HG03442 (cell line): ENCODE measurements at regions not wholly inside any gene's neighbourhood (a gene's known extent, or its start where the extent isn't known, plus 50 kb on each side); places are given as distances from the start of the nearest gene placed in this dataset.
"Not testable (repeated sequence)": the region's sequence is repeated elsewhere in the genome, so short reads cannot be mapped to it uniquely, and the experiment has no call there.

Experiments used
- ATAC-seq: cut with Tn5 transposase; IDR thresholded peaks from one replicate; pipeline ENCODE4 v1.9.1; 2021; ENCODE audit warnings: mild to moderate bottlenecking, moderate library complexity; ENCODE audit not compliant: unreplicated experiment

DNA sequence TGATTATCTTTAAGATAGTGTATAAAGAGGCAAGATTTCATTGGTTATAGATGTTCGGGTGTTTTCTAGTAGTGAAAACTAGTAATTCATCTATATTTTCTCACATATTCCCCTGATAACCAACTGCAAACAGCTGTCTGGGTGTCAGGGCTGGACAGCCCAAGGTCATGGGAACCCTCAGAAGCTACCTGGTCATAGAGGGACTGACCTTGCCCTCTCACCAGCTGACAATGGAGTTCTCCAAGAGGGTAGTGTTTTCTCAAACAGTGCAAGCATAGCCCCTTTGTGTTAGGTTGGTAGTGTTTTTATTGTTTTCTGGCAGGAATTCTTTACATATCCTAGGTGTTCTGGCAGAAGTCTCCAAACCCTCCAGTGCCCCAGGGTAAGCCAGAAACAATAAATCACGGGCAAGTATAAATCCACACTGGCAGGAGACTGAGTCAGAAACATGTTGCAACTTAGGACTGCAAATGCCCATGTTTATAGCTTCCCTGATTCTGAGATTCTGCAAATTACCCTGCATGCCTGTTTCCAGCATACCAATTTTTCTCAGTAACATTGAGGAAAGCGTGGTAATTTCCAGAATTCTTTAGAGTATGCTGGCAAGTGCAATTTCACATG is 82.8 kb upstream of the ATP1A1 start:
- no peak for ATAC-seq

DNA sequence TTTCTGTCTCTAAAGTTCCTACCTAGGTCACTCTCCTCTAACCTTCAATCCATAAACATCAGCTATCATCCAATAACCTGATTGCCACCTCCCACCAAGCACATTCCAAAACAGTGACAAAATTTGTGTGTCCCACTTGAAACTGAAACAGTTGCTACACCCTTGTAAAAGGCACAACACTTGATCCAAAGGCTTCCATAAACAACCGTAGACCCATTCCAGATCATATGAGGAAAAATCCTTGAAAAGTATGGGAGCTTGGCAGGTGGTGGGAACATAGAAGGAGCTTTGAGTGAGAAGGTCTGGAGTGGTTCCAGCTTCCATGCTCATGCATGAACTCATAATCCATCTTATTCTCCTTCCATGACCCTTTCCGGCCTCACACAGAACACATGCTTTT is 82.0 kb upstream of the ATP1A1 start:
- no peak for ATAC-seq

- no peak for ATAC-seq
Observed at GRCh38 chr1:116292929-116293725, 79.9 kb upstream of the ATP1A1 start.

GRCh38 chr1:116297495-116298212 is 75.4 kb upstream of the ATP1A1 start:
- no peak for ATAC-seq

DNA sequence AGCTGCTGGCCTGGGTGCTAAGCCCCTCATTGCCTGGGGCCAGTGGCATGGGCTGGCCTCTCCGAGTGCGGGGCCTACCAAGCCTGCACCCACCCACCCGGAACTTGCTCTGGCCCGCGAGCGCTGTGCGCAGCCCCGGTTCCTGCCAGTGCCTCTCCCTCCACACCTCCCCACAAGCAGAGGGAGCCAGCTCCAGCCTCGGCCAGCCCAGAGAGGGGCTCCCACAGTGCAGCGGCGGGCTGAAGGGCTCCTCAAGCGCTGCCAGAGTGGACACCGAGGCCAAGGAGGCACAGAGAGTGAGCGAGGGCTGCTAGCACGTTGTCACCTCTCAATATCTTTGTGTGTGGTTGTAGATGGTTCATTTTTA is 74.8 kb upstream of the ATP1A1 start:
- ATAC-seq = not testable (repeated sequence)

DNA sequence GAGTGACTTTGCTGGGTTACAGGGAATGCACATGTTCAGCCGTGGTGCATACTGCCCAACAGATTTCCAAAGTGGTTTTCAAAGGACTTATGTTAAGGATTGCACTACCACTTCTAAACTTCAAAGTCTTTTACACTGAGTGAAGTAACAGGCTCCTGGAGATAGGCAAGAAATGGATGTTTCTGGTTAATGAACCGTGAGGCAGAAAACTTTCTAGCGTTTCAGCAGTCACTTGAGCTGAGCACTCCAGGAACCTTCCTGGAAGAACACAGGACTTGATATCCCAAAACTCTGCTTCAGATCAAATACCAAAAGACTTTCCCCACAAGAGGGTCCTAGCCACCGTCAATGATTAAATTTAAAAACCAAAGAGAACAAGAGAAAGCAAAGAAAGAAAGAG is 74.3 kb upstream of the ATP1A1 start:
- ATAC-seq = no peak

- no peak for ATAC-seq
Observed at GRCh38 chr1:116299248-116299647, 73.8 kb upstream of the ATP1A1 start.

DNA sequence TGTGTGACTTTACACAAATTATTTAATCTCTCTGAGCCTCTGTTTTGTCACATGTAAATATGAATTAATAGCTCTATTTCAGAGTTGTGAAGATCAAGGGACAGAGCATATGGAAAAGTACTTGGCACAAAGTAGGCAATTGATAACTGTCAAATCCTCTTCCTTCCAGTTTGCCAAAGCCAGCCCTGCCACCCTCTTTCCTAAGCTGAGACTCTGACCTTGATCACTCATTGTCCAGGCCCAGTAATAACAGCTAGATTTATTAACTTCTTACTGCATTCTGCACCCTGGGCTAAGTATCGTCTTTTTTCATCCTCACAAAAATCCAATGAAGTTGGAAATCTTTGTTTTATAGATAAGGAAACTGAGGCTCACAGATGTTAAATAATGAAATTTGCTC is 70.8 kb upstream of the ATP1A1 start:
- ATAC-seq = no peak

DNA sequence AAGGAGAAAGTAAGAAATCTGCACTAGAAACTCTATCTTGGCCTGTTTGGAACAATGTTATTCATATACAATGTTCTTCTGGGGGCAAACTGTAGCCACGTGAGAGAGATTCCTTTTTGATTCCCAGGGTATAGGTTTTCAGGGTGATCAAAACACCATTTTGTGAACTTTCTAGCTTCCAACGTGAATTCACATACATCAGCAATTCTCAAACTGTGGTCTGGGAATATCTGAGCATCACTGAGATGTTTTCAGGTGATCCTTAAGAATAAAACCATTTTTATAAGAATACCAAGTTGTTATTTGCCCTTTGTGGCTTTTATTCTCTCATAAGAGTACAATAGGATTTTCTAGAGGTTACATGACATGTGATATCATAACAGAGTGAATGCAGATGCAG is 66.9 kb upstream of the ATP1A1 start:
- no peak for ATAC-seq

- ATAC-seq = no peak
Observed at GRCh38 chr1:116306840-116307442, 66.1 kb upstream of the ATP1A1 start.

DNA sequence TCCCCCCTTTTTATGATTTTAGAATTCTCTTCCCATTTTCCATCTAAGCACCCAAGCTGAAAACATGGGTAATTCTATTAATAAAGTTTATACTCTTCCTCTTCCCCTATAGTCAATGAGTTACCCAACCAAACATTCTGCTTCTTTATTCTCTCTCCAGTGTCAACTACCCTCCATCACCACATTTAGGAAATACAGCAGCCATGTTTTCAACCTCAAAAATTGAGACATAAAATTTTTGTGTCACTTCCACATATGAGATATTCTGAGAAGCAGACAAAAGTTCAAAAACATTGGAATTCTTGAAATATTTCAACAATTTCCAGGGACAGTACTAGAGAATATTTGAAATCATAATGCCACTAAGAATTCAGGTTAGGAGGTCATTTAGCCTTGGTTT is 64.8 kb upstream of the ATP1A1 start:
- ATAC-seq = no peak

DNA sequence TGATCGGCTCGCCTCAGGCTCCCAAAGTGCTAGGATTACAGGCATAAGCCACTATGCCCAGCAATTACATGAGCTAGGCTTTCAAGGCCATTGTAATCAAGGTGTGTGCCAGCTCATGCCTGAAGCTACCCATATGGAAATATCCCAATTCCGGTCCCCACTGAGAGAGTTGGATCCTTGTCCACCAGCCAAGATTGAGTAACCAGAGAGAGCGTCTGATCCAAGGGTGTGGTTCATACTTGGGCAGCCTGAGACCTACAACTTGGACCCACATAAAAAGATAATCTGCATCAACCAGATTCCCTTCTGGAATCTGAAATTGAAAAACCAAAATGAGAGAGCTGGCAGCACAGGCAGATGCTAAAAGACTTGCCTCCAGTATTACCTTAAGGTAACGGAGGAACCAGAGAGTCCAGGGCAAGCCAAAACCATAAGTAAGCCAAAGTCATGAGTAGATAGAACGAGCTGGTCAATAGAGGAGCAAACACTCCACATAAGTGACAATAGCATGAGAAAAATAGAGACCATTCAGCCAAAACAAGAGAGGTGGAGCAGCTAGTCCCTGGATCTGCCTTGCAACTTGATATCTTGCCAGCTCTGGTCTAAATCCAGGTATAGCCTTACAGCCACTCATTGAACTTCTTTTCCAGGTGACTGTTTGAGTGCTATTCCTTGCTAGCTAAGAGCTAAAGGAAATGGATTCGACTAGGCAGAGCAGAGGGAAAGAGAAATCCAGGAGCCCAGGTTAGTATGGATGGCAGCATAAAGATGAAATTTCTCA is 63.8 kb upstream of the ATP1A1 start:
- no peak for ATAC-seq

GRCh38 chr1:116310180-116310579 is 62.9 kb upstream of the ATP1A1 start:
- ATAC-seq = no peak

- no peak for ATAC-seq
Observed at GRCh38 chr1:116311193-116311592, 61.9 kb upstream of the ATP1A1 start.

DNA sequence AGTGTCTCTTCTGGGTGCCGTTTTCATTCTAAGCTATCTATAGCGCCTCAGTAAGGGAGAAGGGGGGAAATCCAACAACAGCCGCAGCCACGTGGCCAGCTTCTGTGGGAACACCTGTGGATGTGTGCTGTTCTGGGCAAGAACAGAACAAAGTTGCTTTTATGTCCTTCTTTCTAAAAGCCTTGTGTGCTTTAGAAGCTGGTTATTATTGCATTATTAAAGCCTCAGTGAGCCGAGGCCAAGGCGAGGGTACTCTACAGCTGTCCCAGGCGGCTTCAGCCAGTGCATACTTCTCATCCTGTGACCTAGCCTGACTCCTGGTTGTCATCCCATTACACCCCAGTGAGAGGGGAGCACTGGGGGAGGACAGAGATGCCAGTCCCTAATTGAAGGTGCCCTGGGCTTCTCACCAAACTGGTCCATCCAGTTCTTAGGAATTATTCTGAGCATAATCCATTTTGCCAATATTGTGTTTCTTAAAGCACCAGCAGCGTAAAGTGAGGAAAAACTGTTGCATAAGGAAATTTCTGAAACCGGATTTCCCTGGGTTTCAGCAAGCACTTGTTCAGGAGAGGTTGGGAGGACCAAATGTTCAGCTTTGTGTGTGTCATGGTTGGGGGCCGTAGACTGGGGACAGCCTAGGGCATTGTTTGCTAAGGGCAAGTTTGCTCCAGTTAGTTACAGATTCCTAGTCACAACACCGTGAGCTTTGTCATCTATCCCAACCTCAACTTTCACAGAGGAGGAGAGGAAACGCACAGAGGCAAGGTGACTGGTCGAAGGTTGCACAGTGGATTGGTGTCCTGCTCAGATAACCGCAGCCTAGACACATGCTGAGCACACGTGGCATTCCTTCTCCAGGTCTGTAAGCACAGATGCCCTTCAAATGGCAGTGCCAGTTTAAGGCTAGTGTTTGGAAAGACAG is 61.0 kb upstream of the ATP1A1 start:
- ATAC-seq = no peak

DNA sequence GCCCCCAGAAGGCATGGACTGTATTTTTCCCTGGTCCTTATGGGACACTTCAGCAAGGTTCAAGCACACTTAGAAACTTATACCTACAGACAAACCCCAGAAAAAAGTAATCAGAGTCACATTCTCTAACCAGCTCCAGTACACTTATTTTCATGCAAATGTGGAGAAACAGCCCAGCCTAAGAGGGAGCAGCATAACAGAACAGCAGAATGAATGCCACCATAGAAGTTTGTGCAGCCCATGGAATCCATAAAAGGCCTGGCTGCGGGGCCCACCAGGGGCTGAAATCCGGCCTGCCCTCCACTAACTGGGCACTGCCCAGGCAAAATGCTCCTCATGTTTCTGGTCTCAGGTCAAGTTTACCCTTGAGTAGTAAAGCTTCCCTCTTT is 60.4 kb upstream of the ATP1A1 start:
- ATAC-seq = no peak

DNA sequence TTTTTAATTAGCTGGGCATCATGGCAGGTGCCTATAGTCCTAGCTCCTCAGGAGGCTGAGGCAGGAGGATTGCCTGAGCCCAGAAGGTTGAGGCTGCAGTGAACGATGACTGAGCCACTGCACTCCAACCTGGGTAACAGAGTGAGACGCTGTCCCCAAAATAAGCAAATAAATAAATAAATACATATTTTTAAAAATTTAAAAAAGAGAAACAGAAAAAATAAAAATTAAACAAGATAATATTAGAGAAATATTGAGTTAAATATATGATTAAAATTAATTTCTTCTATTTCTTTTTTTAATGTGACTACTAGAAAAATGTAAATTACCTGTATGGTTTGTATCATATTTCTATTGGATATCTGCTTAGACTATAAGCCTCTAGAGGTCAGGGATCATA is 59.3 kb upstream of the ATP1A1 start:
- ATAC-seq = no peak

GRCh38 chr1:116314305-116314919 is 58.6 kb upstream of the ATP1A1 start:
- ATAC-seq = no peak

GRCh38 chr1:116316373-116316772 is 56.7 kb upstream of the ATP1A1 start:
- ATAC-seq = no peak
